ENCODE measurements at regions not wholly inside any gene's neighbourhood (a gene's known extent, or its start where the extent isn't known, plus 50 kb on each side); places are given as distances from the start of the nearest gene placed in this dataset.
A peak's percentile ranks its signal among the peaks of the same experiment; 100 is the strongest.

DNA sequence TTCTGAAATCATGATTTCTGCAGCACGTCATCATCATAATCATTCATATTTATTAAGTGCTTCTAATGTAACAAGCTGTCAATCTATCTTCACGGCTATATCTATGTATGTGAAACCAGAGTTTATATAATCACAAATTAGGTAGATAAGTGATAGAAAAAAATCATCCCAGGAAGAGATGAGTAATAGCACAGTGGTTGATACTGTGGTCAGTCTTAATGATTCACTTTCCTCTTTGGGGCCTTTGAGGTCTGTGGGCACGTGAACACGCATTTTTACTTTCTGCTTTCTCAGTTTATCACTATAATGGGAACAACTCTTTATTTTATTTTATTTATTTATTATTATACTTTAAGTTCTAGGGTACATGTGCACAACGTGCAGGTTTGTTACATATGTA, 265.9 kb upstream of the NOVA1 start:
- H3K4me3 ChIP-seq (ENCODE audit: low read length) = no peak overlapping the region
- DNase-seq (ENCODE audit: low read depth) = peak; percentile 49
- TF ChIP-seq, protein P1, sequence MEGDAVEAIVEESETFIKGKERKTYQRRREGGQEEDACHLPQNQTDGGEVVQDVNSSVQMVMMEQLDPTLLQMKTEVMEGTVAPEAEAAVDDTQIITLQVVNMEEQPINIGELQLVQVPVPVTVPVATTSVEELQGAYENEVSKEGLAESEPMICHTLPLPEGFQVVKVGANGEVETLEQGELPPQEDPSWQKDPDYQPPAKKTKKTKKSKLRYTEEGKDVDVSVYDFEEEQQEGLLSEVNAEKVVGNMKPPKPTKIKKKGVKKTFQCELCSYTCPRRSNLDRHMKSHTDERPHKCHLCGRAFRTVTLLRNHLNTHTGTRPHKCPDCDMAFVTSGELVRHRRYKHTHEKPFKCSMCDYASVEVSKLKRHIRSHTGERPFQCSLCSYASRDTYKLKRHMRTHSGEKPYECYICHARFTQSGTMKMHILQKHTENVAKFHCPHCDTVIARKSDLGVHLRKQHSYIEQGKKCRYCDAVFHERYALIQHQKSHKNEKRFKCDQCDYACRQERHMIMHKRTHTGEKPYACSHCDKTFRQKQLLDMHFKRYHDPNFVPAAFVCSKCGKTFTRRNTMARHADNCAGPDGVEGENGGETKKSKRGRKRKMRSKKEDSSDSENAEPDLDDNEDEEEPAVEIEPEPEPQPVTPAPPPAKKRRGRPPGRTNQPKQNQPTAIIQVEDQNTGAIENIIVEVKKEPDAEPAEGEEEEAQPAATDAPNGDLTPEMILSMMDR (IDR thresholded peaks at IDR 0.05; ENCODE audit: insufficient read depth, low read depth, low read length, missing control alignments) = no peak

DNA sequence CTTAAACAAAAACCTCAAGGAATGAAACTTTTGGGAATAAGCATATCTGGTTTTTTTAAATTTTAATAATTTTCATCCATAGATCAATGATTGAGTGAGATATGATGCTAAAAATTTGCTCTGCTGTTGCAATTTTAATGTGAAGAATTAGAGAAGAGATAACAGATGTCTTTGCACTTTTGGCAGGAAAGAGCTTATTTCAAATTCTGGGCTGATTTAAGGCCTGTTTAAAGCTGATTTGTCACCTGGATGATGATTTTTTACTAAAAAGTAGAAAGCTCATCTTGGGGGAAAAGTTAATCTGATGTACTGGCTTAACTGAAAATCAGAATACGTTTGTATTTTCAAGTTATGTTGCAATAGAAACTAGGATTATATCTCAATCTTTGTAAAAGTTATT, 268.9 kb upstream of the NOVA1 start:
- TF ChIP-seq, protein P1 (IDR thresholded peaks at IDR 0.05; ENCODE audit: insufficient read depth, low read depth, low read length, missing control alignments) = no peak
- H3K4me3 ChIP-seq (ENCODE audit: low read length) = no peak overlapping the region
- DNase-seq (ENCODE audit: low read depth) = no peak

DNA sequence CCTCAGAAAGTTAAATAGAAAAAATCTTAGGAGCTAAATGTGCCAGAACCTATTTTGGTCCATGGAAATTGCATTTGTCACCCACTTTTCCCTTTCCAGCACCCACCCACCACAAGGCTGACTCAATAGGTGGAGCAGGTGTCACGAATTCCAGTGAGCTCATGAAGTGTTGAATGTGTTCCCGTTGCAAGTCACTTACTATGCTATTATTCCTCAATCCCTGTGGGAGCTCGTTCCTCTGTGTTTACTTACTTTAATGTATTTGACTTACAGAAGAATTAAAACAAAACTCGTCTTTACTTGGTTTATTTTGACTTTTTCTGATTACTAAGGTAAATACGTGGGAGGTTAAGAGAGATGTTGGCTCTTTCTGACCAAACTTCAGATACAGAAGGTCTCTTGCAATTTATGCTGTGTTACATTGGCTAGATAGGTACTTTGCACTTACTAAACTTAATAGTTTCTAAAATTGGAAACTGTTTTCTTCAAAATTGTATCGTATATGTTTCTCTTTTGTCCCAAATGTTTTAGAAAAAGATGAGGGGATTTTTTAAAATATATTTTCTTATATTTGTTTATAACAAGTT, 269.4 kb upstream of the NOVA1 start:
- H3K4me3 ChIP-seq (ENCODE audit: low read length) = no peak overlapping the region
- TF ChIP-seq, protein P1 (IDR thresholded peaks at IDR 0.05; ENCODE audit: insufficient read depth, low read depth, low read length, missing control alignments) = no peak
- DNase-seq (ENCODE audit: low read depth) = peak; percentile 54

DNA sequence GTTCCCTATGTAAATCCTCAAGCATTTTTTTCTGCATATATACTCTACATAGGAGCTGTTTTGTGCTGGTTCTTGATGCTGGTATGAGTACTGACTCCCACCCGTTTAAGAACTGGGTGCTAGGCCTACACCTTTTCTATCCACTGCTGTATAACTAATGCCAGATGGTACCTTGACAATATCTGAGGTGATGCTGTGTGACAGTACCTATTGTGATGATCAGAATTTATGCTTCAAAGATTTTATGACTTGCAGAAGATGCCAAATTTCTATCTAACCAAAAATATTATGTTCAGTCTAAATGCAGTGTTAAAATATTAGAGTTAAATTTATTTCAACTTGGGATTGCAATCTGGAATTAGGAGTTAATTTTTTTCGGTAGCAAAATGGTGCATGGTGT, 272.3 kb upstream of the NOVA1 start:
- no peak overlapping the region for H3K4me3 ChIP-seq (ENCODE audit: low read length)
- TF ChIP-seq, protein P1 (IDR thresholded peaks at IDR 0.05; ENCODE audit: insufficient read depth, low read depth, low read length, missing control alignments) = no peak
- no peak for DNase-seq (ENCODE audit: low read depth)

DNA sequence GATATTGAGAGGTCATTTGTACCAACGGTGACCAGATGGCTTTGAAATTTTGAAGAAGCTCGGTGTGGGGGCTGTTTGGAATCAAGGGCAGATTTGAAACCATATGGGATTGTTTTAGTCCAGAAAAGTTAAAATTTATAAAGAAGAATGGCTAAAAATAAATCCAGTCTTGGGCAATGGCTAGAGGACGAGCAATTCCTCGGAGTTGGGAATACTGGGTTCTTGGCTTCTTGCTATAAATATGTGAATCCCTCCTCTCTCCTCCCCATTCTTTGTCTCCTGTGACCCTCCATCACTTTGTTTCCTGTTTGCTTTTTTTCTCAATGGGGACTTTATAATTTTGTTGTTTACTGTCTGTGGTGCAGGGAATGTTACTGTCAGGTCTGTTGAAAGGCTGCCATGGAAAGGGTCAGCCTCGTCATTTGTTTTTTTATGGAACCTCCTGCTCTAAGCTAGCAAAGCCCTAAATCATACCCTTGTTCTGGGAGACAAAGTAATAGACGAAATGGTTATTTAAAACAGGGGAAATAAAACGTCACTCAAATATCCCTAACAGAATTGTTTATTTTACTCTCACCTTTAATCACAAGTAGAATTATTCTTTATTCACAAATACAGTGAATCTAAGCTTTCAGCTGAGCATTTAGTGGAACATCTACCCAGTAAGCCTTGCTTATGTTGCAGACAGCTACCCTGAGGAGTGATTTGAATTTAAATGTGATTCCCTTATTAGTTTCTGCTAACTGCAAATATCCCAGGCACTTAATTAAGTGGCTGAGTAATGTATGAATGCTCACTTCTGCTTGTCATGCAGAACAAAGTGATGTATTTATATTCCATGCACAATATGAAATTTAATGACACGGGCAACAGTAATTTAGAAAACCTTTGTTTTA, 273.1 kb upstream of the NOVA1 start:
- TF ChIP-seq, protein P1 (IDR thresholded peaks at IDR 0.05; ENCODE audit: insufficient read depth, low read depth, low read length, missing control alignments) = no peak
- DNase-seq (ENCODE audit: low read depth) = no peak
- H3K4me3 ChIP-seq (ENCODE audit: low read length) = no peak overlapping the region

DNA sequence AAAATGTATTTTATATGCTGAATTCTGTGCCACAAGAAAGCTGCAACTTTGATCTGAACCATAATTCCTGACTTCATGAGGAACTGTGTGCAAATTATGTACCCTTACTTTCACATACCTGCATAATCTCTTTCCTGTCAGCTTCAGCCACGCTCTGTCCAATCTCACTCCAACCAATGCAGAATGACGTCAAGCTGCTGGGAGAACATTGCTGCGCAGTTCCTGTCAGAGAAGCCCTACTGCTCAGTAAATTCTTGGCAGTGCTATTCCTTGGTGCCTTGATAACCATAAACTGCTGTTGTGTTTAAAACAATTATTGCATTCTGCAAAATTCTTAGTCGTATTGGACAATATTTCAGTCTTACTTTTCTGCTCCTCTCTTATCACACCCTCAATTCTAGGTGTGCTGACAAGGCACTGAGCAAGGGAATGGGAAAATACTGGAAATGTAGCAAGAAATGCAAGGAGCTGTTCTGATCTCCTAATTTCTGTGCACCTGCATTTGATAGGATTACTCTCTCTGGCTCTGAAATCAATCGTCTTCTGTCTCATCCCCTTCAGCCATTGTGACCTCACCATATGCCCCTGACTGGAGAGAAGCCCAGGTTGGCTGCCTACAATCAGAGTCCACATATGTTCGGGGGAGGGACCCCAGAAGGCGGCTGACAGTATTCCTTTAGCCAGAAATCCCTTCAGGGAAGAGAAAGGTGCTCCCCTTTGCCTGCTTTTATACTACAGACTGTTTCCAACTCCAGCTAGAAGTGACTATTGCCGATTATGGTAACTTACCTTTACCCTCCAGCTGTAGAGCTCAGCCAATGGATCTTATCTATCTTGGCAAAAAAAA, 274.9 kb upstream of the NOVA1 start:
- TF ChIP-seq, protein P1 (IDR thresholded peaks at IDR 0.05; ENCODE audit: insufficient read depth, low read depth, low read length, missing control alignments) = no peak
- no peak overlapping the region for H3K4me3 ChIP-seq (ENCODE audit: low read length)
- no peak for DNase-seq (ENCODE audit: low read depth)

Data from epithelial cell of esophagus (primary cell).